ENCODE measurements at regions not wholly inside any gene's neighbourhood (a gene's known extent, or its start where the extent isn't known, plus 50 kb on each side); places are given as distances from the start of the nearest gene placed in this dataset.

GRCh38 chr19:28943651-28944050, 269.3 kb downstream of the UQCRFS1 start (continued):
- TF ChIP-seq E2F8 (IDR thresholded peaks at IDR 0.05; ENCODE audit: low read depth, partially characterized antibody), result no peak
- no peak for TF ChIP-seq POLR2A (IDR thresholded peaks at IDR 0.05; ENCODE audit: low read depth, low read length)

- H3K27me3 ChIP-seq (replicated peaks in 1 of 2; ENCODE audit: control insufficient read depth in 2 of 2, insufficient read depth in 2 of 2, low read length in 1 of 2), result no peaks in the 10 kb centered on the region
- H2AFZ ChIP-seq (ENCODE audit: control insufficient read depth, low read depth, low read length), result no peak overlapping the region
- H3K27ac ChIP-seq (ENCODE audit: control insufficient read depth, insufficient read depth), result no peak overlapping the region
- no peaks in the 10 kb centered on the region for H3K36me3 ChIP-seq (ENCODE audit: control insufficient read depth in 2 of 2, insufficient read depth in 2 of 2, low read length in 1 of 2)
- no peaks in the 10 kb centered on the region for H4K20me1 ChIP-seq (ENCODE audit: control insufficient read depth, insufficient read depth)
- SMC1A ChIA-PET (ENCODE audit: uncharacterized antibody, unreplicated experiment), result no interaction called here
- no peak for DNase-seq (ENCODE audit: low read depth, low spot score)
- POLR2A ChIA-PET, result no interaction called here
- RAD21 ChIA-PET (ENCODE audit: unreplicated experiment), result no interaction called here
- H3K4me1 ChIP-seq (ENCODE audit: control insufficient read depth, insufficient read depth, low read length), result no peaks in the 10 kb centered on the region
- H3K4me3 ChIP-seq, result no peak overlapping the region
- no peak for FAIRE-seq
- no peak for ATAC-seq
- H3K9me3 ChIP-seq (replicated peaks; ENCODE audit: control insufficient read depth, insufficient read depth, low read length), result no peaks in the 10 kb centered on the region; the same call in 2 of the 3 replicates
- H3K79me2 ChIP-seq (ENCODE audit: control insufficient read depth, insufficient read depth, low read length), result no peaks in the 10 kb centered on the region
- H3K4me2 ChIP-seq (ENCODE audit: control insufficient read depth, insufficient read depth), result no peak overlapping the region
- 51% methylated on average over 11 of the region's 11 CpGs for WGBS (ENCODE audit: insufficient coverage, insufficient replicate concordance, low lambda C conversion rate, missing lambda C conversion rate)
- in situ Hi-C loops (cut with MboI) (no loop called here), intact Hi-C loops (cut with micrococcal nuclease; ENCODE audit: unreplicated experiment) (no loop called here)
- BruUV-seq (replicated peaks), result no TSS peak
- CTCF ChIA-PET, result no interaction called here
- H3K9ac ChIP-seq (ENCODE audit: control insufficient read depth, insufficient read depth, low read length), result no peak overlapping the region
- no peak for TF ChIP-seq LARP7 (IDR thresholded peaks at IDR 0.05)
- TF ChIP-seq NKRF (conservative IDR thresholded peaks at IDR 0.05), result no peak
- TF ChIP-seq EED (IDR thresholded peaks at IDR 0.05; ENCODE audit: low read depth), result no peak
- TF ChIP-seq MYC (IDR thresholded peaks at IDR 0.05; ENCODE audit: insufficient read depth, insufficient read length, insufficient replicate concordance, low read length, severe bottlenecking), result no peak
- TF ChIP-seq RUNX3 (IDR thresholded peaks at IDR 0.05; ENCODE audit: low read length), result no peak
- TF ChIP-seq ZNF207 (IDR thresholded peaks at IDR 0.05; ENCODE audit: borderline replicate concordance), result no peak
- no peak for TF ChIP-seq ZNF622 (IDR thresholded peaks at IDR 0.05)
- no peak for TF ChIP-seq NFXL1 (IDR thresholded peaks at IDR 0.05; ENCODE audit: borderline replicate concordance)
- no peak for TF ChIP-seq SP1 (IDR thresholded peaks at IDR 0.05; ENCODE audit: low read depth, low read length)
- no peak for TF ChIP-seq PAX5 (IDR thresholded peaks at IDR 0.05; ENCODE audit: borderline replicate concordance, low read depth, low read length)
- TF ChIP-seq MEF2B (IDR thresholded peaks at IDR 0.05; ENCODE audit: partially characterized antibody, poor library complexity, severe bottlenecking), result no peak
- TF ChIP-seq E2F4 (IDR thresholded peaks at IDR 0.05; ENCODE audit: low read depth, low read length), result no peak
- TF ChIP-seq ZBTB11 (CRISPR knock-in tag; IDR thresholded peaks at IDR 0.05), result no peak
- TF ChIP-seq ZBED1 (IDR thresholded peaks at IDR 0.05; ENCODE audit: borderline replicate concordance), result no peak
Measured at GRCh38 chr19:28941833-28942232, 271.1 kb downstream of the UQCRFS1 start.
